Epithelial cell of esophagus (primary cell): ENCODE measurements at regions not wholly inside any gene's neighbourhood (a gene's known extent, or its start where the extent isn't known, plus 50 kb on each side); places are given as distances from the start of the nearest gene placed in this dataset.
A peak's percentile ranks its signal among the peaks of the same experiment; 100 is the strongest.

ENCODE experiments used
- DNase-seq: peaks from one replicate; pipeline ENCODE4 v3.0.0; 2010; ENCODE audit warnings: low read depth
- H3K4me3 ChIP-seq: 2 replicates; pipeline ENCODE4 v1.5.1; 2011; ENCODE audit warnings: mild to moderate bottlenecking, low read length, control low read depth
- CTCF ChIP-seq: IDR thresholded peaks from 2 replicates; pipeline ENCODE4 v1.5.1; 2011; ENCODE audit warnings: low read depth, mild to moderate bottlenecking, low read length, control low read depth, inconsistent platforms; ENCODE audit not compliant: insufficient read depth; ENCODE audit errors: missing control alignments

GRCh38 chr2:163364736-163365135, 371.1 kb downstream of the FIGN start:
- H3K4me3 ChIP-seq, result no peak overlapping the region
- no peak for TF ChIP-seq CTCF
- DNase-seq, result no peak

GRCh38 chr2:163353551-163353950, 382.3 kb downstream of the FIGN start:
- no peak for TF ChIP-seq CTCF
- H3K4me3 ChIP-seq, result no peak overlapping the region
- DNase-seq, result no peak

- no peak for DNase-seq
- H3K4me3 ChIP-seq, result no peak overlapping the region
- no peak for TF ChIP-seq CTCF
Observed at GRCh38 chr2:163351966-163352365, 383.8 kb downstream of the FIGN start.

GRCh38 chr2:163351143-163351542, 384.7 kb downstream of the FIGN start:
- TF ChIP-seq CTCF, result no peak
- DNase-seq, result no peak

GRCh38 chr2:163348857-163349380, 386.9 kb downstream of the FIGN start:
- peak; percentile 7 for DNase-seq
- peak overlapping the region; percentile 32 for H3K4me3 ChIP-seq
- TF ChIP-seq CTCF, result no peak

More at GRCh38 chr2:163351143-163351542, 384.7 kb downstream of the FIGN start:
- no peak overlapping the region for H3K4me3 ChIP-seq

- no peak for TF ChIP-seq CTCF
- peak; percentile 73 for DNase-seq
- peak overlapping the region; percentile 32 for H3K4me3 ChIP-seq
Observed at GRCh38 chr2:163347982-163348856, 387.6 kb downstream of the FIGN start.
